Astrocyte of the cerebellum (primary cell): ENCODE measurements at regions not wholly inside any gene's neighbourhood (a gene's known extent, or its start where the extent isn't known, plus 50 kb on each side); places are given as distances from the start of the nearest gene placed in this dataset.

Source experiments
- DNase-seq: peaks from one replicate; pipeline ENCODE4 v3.0.0-alpha.2; 2011; ENCODE audit warnings: low read depth
- H3K4me3 ChIP-seq: 2 replicates; pipeline ENCODE4 v1.5.1; 2011; ENCODE audit warnings: mild to moderate bottlenecking, low read depth, low read length, moderate library complexity
- CTCF ChIP-seq: IDR thresholded peaks from 2 replicates; pipeline ENCODE4 v1.5.1; 2012; ENCODE audit warnings: low read length, low read depth, moderate library complexity, mild to moderate bottlenecking; ENCODE audit errors: missing control alignments
- in situ Hi-C: cut with HindIII; loops from 2 replicates; pipeline ENCODE4 v1.10.0; 2017; ENCODE audit warnings: low sequenced_read_pairs

GRCh38 chr1:3954170-3955169 is 54.4 kb upstream of the C1orf174 start:
- H3K4me3 ChIP-seq = no peak overlapping the region
- no peak for DNase-seq
- in situ Hi-C loops = no loop called here
- TF ChIP-seq CTCF = no peak

- H3K4me3 ChIP-seq = no peak overlapping the region
- TF ChIP-seq CTCF = no peak
- no peak for DNase-seq
- in situ Hi-C loops = no loop called here
These were observed 55.2 kb upstream of the C1orf174 start for GRCh38 chr1:3955196-3955772.

GRCh38 chr1:3956527-3957170 is 56.6 kb upstream of the C1orf174 start:
- in situ Hi-C loops = no loop called here
- TF ChIP-seq CTCF = no peak
- no peak for DNase-seq
- H3K4me3 ChIP-seq = no peak overlapping the region

- no peak for DNase-seq
- no peak overlapping the region for H3K4me3 ChIP-seq
- in situ Hi-C loops = no loop called here
- no peak for TF ChIP-seq CTCF
These were observed 59.3 kb upstream of the C1orf174 start for GRCh38 chr1:3959361-3959760.

- no peak overlapping the region for H3K4me3 ChIP-seq
- no peak for DNase-seq
- no peak for TF ChIP-seq CTCF
- in situ Hi-C loops = no loop called here
These were observed 63.5 kb upstream of the C1orf174 start for GRCh38 chr1:3963554-3963953.

- in situ Hi-C loops = no loop called here
- TF ChIP-seq CTCF = no peak
- H3K4me3 ChIP-seq = no peak overlapping the region
- DNase-seq = no peak
These were observed 65.6 kb upstream of the C1orf174 start for GRCh38 chr1:3965693-3966092.
